Astrocyte of the spinal cord (primary cell): ENCODE measurements at regions not wholly inside any gene's neighbourhood (a gene's known extent, or its start where the extent isn't known, plus 50 kb on each side); places are given as distances from the start of the nearest gene placed in this dataset.
"Not testable (repeated sequence)": the region's sequence is repeated elsewhere in the genome, so short reads cannot be mapped to it uniquely, and the experiment has no call there.

Experiments
- DNase-seq: peaks from one replicate; pipeline ENCODE4 v3.0.0; 2011; ENCODE audit warnings: low read depth, low spot score
- H3K4me3 ChIP-seq: 2 replicates; pipeline ENCODE4 v1.5.1; 2011; ENCODE audit warnings: low read depth, mild to moderate bottlenecking, low read length, moderate library complexity
- in situ Hi-C: cut with HindIII; loops from 2 replicates; pipeline ENCODE4 v1.10.0; 2017; ENCODE audit warnings: low sequenced_read_pairs
- TF ChIP-seq, protein P1 (sequence below): IDR thresholded peaks from 2 replicates; pipeline ENCODE4 v1.5.1; 2012; ENCODE audit warnings: low read depth, mild to moderate bottlenecking, low read length, inconsistent platforms

DNA sequence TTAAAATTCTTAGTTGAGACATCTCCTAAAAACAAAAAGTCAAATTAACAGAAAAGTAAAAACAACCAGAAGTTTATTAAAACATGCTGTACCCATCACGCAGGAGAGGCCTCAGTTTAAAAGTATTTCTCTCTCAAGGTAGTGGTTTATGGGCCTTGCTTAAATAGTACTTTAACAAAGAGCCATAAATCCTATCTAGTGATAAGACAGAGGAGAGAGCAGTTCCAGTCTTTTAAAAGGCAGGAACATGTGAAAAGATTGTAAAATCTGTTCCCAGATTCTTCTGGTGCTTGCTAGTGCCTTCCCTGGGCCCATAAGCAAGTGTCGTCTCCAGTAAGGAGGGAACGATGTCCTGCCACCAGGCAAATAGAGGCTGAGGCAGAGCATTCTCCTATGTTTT is 476.3 kb upstream of the ADGRL3 start:
- TF ChIP-seq, protein P1, sequence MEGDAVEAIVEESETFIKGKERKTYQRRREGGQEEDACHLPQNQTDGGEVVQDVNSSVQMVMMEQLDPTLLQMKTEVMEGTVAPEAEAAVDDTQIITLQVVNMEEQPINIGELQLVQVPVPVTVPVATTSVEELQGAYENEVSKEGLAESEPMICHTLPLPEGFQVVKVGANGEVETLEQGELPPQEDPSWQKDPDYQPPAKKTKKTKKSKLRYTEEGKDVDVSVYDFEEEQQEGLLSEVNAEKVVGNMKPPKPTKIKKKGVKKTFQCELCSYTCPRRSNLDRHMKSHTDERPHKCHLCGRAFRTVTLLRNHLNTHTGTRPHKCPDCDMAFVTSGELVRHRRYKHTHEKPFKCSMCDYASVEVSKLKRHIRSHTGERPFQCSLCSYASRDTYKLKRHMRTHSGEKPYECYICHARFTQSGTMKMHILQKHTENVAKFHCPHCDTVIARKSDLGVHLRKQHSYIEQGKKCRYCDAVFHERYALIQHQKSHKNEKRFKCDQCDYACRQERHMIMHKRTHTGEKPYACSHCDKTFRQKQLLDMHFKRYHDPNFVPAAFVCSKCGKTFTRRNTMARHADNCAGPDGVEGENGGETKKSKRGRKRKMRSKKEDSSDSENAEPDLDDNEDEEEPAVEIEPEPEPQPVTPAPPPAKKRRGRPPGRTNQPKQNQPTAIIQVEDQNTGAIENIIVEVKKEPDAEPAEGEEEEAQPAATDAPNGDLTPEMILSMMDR, result no peak
- in situ Hi-C loops, result no loop called here
- DNase-seq, result no peak
- no peak overlapping the region for H3K4me3 ChIP-seq

DNA sequence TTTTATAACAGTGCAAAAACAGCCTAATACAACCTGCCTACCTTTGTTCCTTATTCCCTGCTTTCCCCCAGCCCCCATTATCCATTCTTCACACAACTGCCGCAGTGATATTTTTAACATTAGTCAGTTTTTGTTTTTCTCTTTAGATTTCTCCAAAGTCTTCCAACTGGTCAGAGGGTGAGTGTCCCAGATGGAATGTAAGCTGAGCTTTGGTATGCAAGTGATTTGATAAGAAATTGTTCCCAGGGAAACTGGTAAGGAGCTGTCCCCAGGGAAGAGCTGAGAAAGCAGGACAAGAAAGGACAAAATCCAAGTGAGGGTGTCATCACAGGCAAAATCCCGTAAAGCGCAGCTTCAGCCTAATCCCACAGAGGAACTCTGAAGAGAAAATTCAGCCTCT is 475.5 kb upstream of the ADGRL3 start:
- no peak overlapping the region for H3K4me3 ChIP-seq
- TF ChIP-seq, protein P1, result no peak
- DNase-seq, result peak; percentile 83
- in situ Hi-C loops, result no loop called here

DNA sequence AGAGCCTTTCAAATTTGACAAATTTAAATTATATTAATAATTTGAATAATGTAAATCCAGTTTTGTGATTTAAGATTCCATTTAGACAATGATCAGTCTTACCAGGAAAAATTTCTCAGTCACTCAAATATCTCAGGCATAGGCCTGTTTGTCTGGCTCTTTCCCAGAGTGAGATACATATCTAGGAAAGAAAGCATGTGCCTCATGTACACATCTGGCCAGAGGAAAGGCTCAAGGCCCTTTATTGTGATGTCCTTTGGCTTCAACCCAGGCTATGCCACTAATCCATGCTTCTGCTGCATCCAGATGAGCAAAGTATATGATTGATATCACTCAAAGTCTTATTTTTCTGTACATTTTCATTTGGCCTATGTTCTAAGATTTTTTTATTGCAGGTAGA is 473.3 kb upstream of the ADGRL3 start:
- no peak overlapping the region for H3K4me3 ChIP-seq
- DNase-seq, result no peak
- in situ Hi-C loops, result no loop called here
- TF ChIP-seq, protein P1, result no peak

DNA sequence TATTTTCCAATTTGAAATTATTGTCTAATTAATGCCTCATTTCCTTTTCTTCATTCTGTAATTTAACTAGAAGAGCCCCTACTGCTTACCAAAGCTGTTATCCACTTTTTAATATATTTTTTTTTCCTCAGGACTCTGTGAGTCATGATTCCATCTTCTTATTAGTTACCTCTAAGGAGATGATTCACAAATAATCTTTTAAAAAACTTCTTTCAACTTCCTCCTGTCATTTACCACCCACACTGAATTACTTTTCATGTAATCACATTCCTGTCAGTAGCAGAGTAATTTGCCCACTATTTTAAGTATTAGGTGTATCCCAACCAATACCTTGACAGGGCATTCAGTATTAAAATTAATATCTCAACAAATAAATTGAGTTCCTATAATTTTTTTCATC is 470.9 kb upstream of the ADGRL3 start:
- in situ Hi-C loops, result no loop called here
- no peak for DNase-seq
- TF ChIP-seq, protein P1, result no peak

DNA sequence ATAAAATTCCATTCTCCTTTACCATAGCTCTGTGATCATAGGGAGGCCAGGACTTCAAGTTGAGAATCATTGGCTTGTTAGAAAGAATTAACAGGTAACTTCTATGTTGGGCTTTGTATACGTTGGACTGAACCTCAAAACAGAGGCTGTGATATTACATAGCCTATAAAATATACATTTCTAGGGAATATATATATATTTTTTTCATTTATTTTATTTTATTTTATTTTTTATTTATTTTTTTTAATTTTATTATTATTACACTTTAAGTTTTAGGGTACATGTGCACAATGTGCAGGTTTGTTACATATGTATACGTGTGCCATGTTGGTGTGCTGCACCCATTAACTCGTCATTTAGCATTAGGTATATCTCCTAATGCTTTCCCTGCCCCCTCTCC is 470.4 kb upstream of the ADGRL3 start:
- DNase-seq, H3K4me3 ChIP-seq, in situ Hi-C loops: not testable (repeated sequence)

More for the DNA sequence above, 470.9 kb upstream of the ADGRL3 start:
- no peak overlapping the region for H3K4me3 ChIP-seq

DNA sequence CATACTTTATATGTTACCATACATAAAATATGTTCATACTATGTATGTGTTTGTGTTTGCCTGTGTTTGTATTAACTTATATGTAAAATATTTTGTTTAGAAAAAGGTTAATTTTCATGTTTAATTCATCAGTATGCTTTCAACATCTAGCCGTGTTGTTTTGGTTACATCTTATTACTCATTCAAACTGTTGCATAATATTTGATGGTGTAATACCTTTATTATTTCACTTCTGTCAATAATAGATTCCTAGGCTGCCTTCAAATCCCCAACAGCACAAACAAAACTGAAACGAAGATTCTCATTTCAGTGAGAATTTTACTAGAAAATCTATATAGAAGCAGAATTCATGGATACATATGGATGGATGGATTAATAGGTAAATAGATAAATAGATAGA is 462.3 kb upstream of the ADGRL3 start:
- TF ChIP-seq, protein P1, result no peak
- no peak for DNase-seq
- H3K4me3 ChIP-seq, result no peak overlapping the region
- in situ Hi-C loops, result no loop called here

DNA sequence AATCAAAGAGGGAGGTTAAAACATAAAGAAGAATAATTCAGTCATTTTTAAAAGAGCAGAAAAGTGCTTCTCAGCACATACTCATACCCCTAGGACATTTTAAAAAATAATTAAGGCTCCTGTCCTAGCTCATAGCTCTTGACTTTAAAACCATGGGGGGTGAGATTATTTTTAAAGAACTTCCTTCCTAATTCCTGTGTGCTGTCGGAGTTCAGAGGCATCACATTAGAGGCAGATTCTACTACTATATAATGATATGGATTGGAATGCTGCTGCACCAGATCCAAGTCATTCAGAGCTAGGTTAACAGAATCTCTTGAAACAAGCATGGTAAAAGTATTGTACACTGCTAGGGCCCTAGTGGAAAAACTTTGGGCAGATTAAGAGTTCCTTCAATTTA is 456.5 kb upstream of the ADGRL3 start:
- peak; percentile 21 for DNase-seq
- H3K4me3 ChIP-seq, result no peak overlapping the region
- in situ Hi-C loops, result no loop called here
- TF ChIP-seq, protein P1, result no peak
